ENCODE measurements at regions not wholly inside any gene's neighbourhood (a gene's known extent, or its start where the extent isn't known, plus 50 kb on each side); places are given as distances from the start of the nearest gene placed in this dataset.
"Not testable (repeated sequence)": the region's sequence is repeated elsewhere in the genome, so short reads cannot be mapped to it uniquely, and the experiment has no call there.

GRCh38 chr11:24400059-24400665 lies 96.7 kb upstream of the LUZP2 start:
- DNase-seq: no peak

- no peak for DNase-seq
These were observed 90.5 kb upstream of the LUZP2 start for GRCh38 chr11:24406389-24406788.

- DNase-seq: no peak
These were observed 89.9 kb upstream of the LUZP2 start for GRCh38 chr11:24406980-24407379.

GRCh38 chr11:24407733-24408132 lies 89.1 kb upstream of the LUZP2 start:
- DNase-seq: no peak

GRCh38 chr11:24408202-24408601 lies 88.7 kb upstream of the LUZP2 start:
- no peak for DNase-seq

GRCh38 chr11:24411791-24412190 lies 85.1 kb upstream of the LUZP2 start:
- DNase-seq: no peak

GRCh38 chr11:24412722-24413121 lies 84.1 kb upstream of the LUZP2 start:
- no peak for DNase-seq

- DNase-seq: no peak
These were observed 83.5 kb upstream of the LUZP2 start for GRCh38 chr11:24413391-24413790.

- not testable (repeated sequence) for DNase-seq
These were observed 80.8 kb upstream of the LUZP2 start for GRCh38 chr11:24415955-24416636.

GRCh38 chr11:24421766-24422165 lies 75.1 kb upstream of the LUZP2 start:
- peak; percentile 7 for DNase-seq

GRCh38 chr11:24422376-24422775 lies 74.5 kb upstream of the LUZP2 start:
- DNase-seq: peak; percentile 65

- DNase-seq: no peak
These were observed 59.7 kb upstream of the LUZP2 start for GRCh38 chr11:24437123-24437522.
